ENCODE measurements at regions not wholly inside any gene's neighbourhood (a gene's known extent, or its start where the extent isn't known, plus 50 kb on each side); places are given as distances from the start of the nearest gene placed in this dataset.

DNA sequence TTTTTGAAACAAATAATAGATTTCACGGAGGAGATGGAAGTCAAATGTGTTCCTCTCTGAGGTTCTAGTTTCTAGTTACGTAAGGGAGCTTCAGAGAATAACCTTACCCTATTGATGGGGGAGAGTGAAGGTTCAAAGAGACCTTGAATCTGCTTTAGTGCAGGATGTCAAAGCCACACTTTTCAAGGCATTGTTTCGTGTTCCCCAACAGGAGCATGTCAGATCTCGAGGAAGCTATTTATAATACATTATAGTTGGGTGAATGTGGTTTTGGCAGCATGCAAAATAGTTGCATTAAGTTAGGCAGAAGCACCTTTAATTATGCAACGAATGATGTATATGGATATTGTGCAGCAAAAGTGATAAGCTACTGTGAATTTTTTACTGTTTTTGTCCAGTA is 614.9 kb downstream of the SLC16A7 start (continued):
- TF ChIP-seq CHD7 (IDR thresholded peaks at IDR 0.05; ENCODE audit: insufficient replicate concordance, low read length): no peak
- no peak for TF ChIP-seq ASH2L (IDR thresholded peaks at IDR 0.05; ENCODE audit: low read length)
- no peak for TF ChIP-seq SIX5 (IDR thresholded peaks at IDR 0.05; ENCODE audit: low read depth, low read length)
- TF ChIP-seq CTBP2 (IDR thresholded peaks at IDR 0.05; ENCODE audit: borderline replicate concordance, insufficient read depth, insufficient read length, low read length): no peak
- no peak for TF ChIP-seq ATF2 (IDR thresholded peaks at IDR 0.05; ENCODE audit: low read length)
- no peak for TF ChIP-seq HDAC2 (IDR thresholded peaks at IDR 0.05; ENCODE audit: borderline replicate concordance in 1 of 2, low read depth in 2 of 2, low read length in 2 of 2)
- no peak for TF ChIP-seq KDM4A (IDR thresholded peaks at IDR 0.05; ENCODE audit: low read depth, low read length, severe bottlenecking)
- no peak for TF ChIP-seq ZNF274 (IDR thresholded peaks at IDR 0.05; ENCODE audit: borderline replicate concordance, extremely low read depth, low read length)
- no peak for TF ChIP-seq CHD1 (IDR thresholded peaks at IDR 0.05; ENCODE audit: low read depth, low read length)
- TF ChIP-seq PHF8 (conservative IDR thresholded peaks at IDR 0.05; ENCODE audit: low read depth, low read length): no peak
